ENCODE measurements at regions not wholly inside any gene's neighbourhood (a gene's known extent, or its start where the extent isn't known, plus 50 kb on each side); places are given as distances from the start of the nearest gene placed in this dataset.

DNA sequence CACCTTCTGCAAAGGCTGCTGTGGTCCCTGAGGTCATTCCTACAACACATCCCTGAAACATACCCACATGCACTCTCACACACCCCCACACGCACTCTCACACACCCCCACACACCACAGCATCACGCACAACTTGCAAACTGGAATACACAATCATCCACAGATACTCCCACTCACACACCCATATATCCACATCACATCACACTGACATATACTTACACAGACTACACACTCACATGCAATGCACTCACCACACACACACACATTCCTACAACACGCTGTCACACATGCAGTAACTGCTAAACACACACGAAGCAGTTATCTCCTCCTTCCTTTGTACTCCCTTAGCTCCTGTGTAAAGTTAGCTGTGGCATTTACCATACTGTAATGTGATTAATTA is 57.1 kb upstream of the PKDCC start:
- peak in 1 of 2 donors; percentile 30 for DNase-seq
- Histone ChIP-seq H3K36me3 (ENCODE audit: control insufficient read depth, insufficient read depth, low read length) (no peaks in the 10 kb centered on the region), H3K27me3 (ENCODE audit: control insufficient read depth, insufficient read depth, low read length) (no peaks in the 10 kb centered on the region), H3K4me3 (ENCODE audit: low read length) (no peak overlapping the region), H3K9me3 (ENCODE audit: control insufficient read depth, low read depth, low read length) (peaks cover 10% of the 10 kb centered on the region), H3K4me1 (ENCODE audit: control insufficient read depth, insufficient read depth, low read length) (no peaks in the 10 kb centered on the region), H3K27ac (ENCODE audit: low read length) (no peak overlapping the region)
- WGBS (ENCODE audit: insufficient coverage, low lambda C conversion rate), result no CpG with 5 or more reads among the region's 4 CpGs

DNA sequence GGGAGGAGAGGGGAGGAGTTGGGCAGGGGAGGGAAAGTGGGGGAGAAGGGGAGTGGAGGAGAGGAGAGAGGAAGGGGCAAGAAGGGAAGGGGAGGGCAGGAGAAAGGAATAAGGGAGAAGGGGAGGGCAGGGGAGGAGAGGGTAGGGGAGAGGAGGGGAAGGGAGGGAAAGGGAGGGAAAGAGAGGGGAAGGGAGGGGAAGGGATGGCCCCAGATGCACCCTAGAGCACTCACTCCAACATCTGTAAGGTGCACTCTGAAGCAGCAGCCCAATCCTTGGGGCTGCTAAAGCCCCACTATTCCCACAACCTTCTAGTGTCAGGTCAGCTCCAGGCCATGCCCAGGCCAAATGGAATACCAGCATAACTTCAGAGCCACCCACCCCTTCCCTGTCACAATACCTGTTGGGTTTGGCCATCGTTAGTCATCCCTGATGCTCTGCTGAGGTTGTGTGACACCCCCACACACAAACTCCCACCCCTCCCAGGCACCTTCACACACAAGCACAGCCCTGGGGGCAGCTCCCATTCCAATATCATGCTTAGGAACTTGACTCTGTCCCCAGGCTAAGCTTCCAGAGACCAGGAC is 55.7 kb upstream of the PKDCC start:
- Histone ChIP-seq H3K4me3 (ENCODE audit: low read length) (no peak overlapping the region), H3K27ac (ENCODE audit: low read length) (no peak overlapping the region), H3K4me1 (ENCODE audit: control insufficient read depth, insufficient read depth, low read length) (no peaks in the 10 kb centered on the region), H3K36me3 (ENCODE audit: control insufficient read depth, insufficient read depth, low read length) (no peaks in the 10 kb centered on the region), H3K9me3 (ENCODE audit: control insufficient read depth, low read depth, low read length) (peaks cover 10% of the 10 kb centered on the region), H3K27me3 (ENCODE audit: control insufficient read depth, insufficient read depth, low read length) (no peaks in the 10 kb centered on the region)
- no CpG with 5 or more reads among the region's 1 CpG for WGBS (ENCODE audit: insufficient coverage, low lambda C conversion rate)
- no peak for DNase-seq

DNA sequence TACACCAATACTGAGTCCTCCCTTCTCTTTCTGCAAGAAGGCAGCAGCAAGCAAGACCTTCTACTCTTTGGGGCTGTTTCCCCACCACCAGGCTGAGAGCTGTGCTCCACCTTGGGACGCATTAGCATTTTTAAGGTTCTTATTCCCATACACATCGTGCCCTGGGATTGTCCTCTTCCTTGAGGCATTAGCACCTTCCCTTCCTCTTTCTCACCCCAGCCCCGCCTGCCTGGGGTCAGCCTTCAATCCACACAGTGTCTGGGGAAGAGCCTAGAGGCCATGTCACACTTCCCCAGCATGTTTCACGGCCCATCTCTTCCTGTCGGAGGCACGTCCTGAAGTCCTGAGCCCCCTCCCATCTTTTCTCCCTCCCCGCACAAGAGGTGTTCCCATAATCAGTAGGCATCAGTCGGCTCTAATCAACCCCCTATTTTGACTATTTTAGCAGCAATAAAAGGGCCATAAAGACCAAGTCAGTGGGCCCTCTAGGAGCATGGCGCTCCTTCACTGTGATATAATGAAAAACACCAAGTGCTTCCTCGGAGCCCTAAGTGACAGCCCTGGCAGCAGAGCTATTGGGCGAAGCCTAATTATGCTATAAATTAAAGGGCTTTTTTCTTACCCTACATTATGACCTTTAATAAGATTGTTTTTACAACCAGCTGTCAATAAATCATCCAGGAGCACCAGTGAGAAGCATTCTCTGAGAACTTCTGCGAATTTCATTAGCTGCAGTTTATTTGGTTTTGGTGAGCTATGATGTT is 55.0 kb upstream of the PKDCC start:
- DNase-seq, result no peak
- 100% methylated on average over 1 of the region's 12 CpGs for WGBS (ENCODE audit: insufficient coverage, low lambda C conversion rate)
- H3K27me3 ChIP-seq (ENCODE audit: control insufficient read depth, insufficient read depth, low read length), result no peaks in the 10 kb centered on the region
- H3K4me1 ChIP-seq (ENCODE audit: control insufficient read depth, insufficient read depth, low read length), result no peaks in the 10 kb centered on the region
- H3K36me3 ChIP-seq (ENCODE audit: control insufficient read depth, insufficient read depth, low read length), result no peaks in the 10 kb centered on the region
- H3K9me3 ChIP-seq (ENCODE audit: control insufficient read depth, low read depth, low read length), result peaks cover 10% of the 10 kb centered on the region
- H3K27ac ChIP-seq (ENCODE audit: low read length), result no peak overlapping the region
- H3K4me3 ChIP-seq (ENCODE audit: low read length), result no peak overlapping the region

DNA sequence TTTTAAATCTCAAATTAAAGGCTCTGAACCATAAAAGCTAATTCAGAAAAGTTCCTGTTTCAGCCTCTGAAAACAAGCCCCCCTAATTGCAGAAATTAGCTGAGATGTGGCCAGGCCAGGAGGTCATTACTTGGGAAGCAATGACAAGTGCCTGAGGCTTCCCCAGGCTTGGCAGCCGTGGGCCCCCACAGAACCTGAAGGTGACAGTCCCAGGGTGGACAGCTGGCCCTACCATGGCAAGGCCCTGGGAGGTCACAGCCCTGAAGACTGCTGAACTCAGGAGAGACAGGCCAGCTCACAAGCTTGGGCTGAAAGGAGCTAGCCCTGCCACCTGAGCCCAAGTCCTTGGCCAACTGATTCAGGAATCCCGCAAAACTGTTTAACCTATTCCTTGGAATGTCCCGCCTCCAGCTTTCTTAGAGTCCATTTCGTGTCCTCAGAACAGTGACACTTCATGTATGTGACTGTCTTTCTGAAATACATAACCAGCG is 54.3 kb upstream of the PKDCC start:
- Histone ChIP-seq H3K27ac (ENCODE audit: low read length) (no peak overlapping the region), H3K4me1 (ENCODE audit: control insufficient read depth, insufficient read depth, low read length) (no peaks in the 10 kb centered on the region), H3K36me3 (ENCODE audit: control insufficient read depth, insufficient read depth, low read length) (no peaks in the 10 kb centered on the region), H3K9me3 (ENCODE audit: control insufficient read depth, low read depth, low read length) (peaks cover 10% of the 10 kb centered on the region), H3K4me3 (ENCODE audit: low read length) (no peak overlapping the region), H3K27me3 (ENCODE audit: control insufficient read depth, insufficient read depth, low read length) (no peaks in the 10 kb centered on the region)
- no peak for DNase-seq
- 100% methylated on average over 3 of the region's 5 CpGs for WGBS (ENCODE audit: insufficient coverage, low lambda C conversion rate)

DNA sequence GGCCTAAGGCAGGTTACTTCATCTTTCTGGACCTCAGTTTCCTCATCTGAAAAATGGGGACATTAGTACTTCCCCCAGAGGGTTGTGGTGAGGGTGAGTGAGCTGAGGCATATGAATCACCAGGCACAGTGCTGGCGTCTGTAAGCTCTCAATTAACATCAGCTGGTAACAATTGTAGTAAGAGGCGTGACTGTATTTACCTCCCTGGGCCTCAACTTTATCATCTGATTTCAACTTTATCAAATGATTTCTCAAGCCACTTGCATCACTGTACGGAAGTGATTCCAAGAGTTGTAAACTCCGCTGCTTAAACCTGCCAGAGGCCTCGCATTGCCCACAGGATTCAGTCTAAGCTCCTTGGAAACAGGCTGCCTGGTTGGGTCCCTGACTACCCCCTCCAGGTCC is 53.6 kb upstream of the PKDCC start:
- H3K27ac ChIP-seq (ENCODE audit: low read length), result no peak overlapping the region
- 100% methylated on average over 1 of the region's 5 CpGs for WGBS (ENCODE audit: insufficient coverage, low lambda C conversion rate)
- H3K4me1 ChIP-seq (ENCODE audit: control insufficient read depth, insufficient read depth, low read length), result no peaks in the 10 kb centered on the region
- no peak overlapping the region for H3K4me3 ChIP-seq (ENCODE audit: low read length)
- H3K36me3 ChIP-seq (ENCODE audit: control insufficient read depth, insufficient read depth, low read length), result no peaks in the 10 kb centered on the region
- peaks cover 10% of the 10 kb centered on the region for H3K9me3 ChIP-seq (ENCODE audit: control insufficient read depth, low read depth, low read length)
- DNase-seq, result no peak
- no peaks in the 10 kb centered on the region for H3K27me3 ChIP-seq (ENCODE audit: control insufficient read depth, insufficient read depth, low read length)

DNA sequence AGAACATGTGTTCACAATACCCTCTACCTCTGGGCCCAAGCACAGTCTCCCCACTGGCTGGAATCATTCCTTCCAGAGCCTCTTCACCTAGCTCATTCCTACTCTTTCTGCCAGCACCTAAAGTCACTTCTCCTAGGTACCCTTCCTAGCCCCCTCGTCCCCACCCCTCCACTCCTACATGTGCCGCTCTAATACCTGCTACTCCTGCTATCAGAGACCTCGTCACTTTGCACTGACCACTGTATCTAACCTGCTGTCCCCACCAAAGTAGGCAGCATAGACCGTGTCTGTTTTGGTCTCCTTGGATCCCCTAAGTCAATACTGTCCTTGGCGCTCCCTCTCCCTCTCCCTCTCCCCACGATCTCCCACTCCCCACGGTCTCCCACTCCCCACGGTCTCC is 53.2 kb upstream of the PKDCC start:
- peaks cover 10% of the 10 kb centered on the region for H3K9me3 ChIP-seq (ENCODE audit: control insufficient read depth, low read depth, low read length)
- no CpG with 5 or more reads among the region's 8 CpGs for WGBS (ENCODE audit: insufficient coverage, low lambda C conversion rate)
- no peak for DNase-seq
- no peaks in the 10 kb centered on the region for H3K27me3 ChIP-seq (ENCODE audit: control insufficient read depth, insufficient read depth, low read length)
- no peak overlapping the region for H3K4me3 ChIP-seq (ENCODE audit: low read length)
- no peak overlapping the region for H3K27ac ChIP-seq (ENCODE audit: low read length)
- no peaks in the 10 kb centered on the region for H3K4me1 ChIP-seq (ENCODE audit: control insufficient read depth, insufficient read depth, low read length)
- no peaks in the 10 kb centered on the region for H3K36me3 ChIP-seq (ENCODE audit: control insufficient read depth, insufficient read depth, low read length)

DNA sequence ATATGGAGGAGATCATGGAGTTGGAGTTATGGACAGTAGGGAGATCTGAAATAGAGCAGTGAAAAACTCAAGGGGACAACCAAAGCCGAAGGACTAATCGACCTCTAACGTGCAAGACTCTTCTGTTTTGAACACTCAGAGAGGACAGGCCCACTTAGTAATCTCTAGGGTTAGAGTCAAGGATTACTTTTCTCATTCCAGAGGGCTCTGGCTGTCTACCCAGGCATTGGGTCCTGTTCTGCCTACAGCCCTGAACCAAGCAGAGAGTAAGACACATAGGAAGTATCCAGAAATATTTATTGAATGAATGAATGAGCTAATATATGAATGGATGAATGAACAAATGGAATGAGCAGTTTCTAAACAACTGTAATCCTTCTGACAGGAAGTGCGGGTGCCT is 50.3 kb upstream of the PKDCC start:
- H3K27me3 ChIP-seq (ENCODE audit: control insufficient read depth, insufficient read depth, low read length), result no peaks in the 10 kb centered on the region
- no CpG with 5 or more reads among the region's 4 CpGs for WGBS (ENCODE audit: insufficient coverage, low lambda C conversion rate)
- no peaks in the 10 kb centered on the region for H3K4me1 ChIP-seq (ENCODE audit: control insufficient read depth, insufficient read depth, low read length)
- no peak for DNase-seq
- no peak overlapping the region for H3K4me3 ChIP-seq (ENCODE audit: low read length)
- H3K9me3 ChIP-seq (ENCODE audit: control insufficient read depth, low read depth, low read length), result peaks cover 10% of the 10 kb centered on the region
- no peak overlapping the region for H3K27ac ChIP-seq (ENCODE audit: low read length)
- no peaks in the 10 kb centered on the region for H3K36me3 ChIP-seq (ENCODE audit: control insufficient read depth, insufficient read depth, low read length)
